ENCODE measurements at regions not wholly inside any gene's neighbourhood (a gene's known extent, or its start where the extent isn't known, plus 50 kb on each side); places are given as distances from the start of the nearest gene placed in this dataset.

DNA sequence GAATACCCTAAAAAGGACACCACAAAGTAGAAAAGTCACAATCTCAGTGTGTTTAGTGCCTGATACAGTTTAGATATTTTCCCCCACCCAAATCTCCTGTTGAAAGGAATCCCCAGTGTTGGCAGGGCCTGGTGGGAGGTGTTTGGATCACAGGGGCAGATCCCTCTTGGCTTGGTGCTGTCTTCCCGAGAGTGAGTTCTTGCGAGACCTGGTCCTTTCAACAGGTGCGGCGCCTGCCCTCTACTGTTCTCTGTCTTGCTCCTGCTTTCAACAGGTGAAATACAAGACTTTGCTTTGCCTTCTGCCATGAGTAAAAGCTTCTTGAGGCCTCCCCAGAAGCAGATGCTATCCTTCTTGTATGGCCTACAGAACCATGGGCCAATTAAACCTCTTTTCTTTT, 534.3 kb upstream of the NRSN1 start:
- no peak for TF ChIP-seq EZH2phosphoT487 (IDR thresholded peaks at IDR 0.05; ENCODE audit: borderline replicate concordance)
- TF ChIP-seq, protein P1, sequence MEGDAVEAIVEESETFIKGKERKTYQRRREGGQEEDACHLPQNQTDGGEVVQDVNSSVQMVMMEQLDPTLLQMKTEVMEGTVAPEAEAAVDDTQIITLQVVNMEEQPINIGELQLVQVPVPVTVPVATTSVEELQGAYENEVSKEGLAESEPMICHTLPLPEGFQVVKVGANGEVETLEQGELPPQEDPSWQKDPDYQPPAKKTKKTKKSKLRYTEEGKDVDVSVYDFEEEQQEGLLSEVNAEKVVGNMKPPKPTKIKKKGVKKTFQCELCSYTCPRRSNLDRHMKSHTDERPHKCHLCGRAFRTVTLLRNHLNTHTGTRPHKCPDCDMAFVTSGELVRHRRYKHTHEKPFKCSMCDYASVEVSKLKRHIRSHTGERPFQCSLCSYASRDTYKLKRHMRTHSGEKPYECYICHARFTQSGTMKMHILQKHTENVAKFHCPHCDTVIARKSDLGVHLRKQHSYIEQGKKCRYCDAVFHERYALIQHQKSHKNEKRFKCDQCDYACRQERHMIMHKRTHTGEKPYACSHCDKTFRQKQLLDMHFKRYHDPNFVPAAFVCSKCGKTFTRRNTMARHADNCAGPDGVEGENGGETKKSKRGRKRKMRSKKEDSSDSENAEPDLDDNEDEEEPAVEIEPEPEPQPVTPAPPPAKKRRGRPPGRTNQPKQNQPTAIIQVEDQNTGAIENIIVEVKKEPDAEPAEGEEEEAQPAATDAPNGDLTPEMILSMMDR (conservative IDR thresholded peaks at IDR 0.05; ENCODE audit: low read length), result no peak

All from Loucy (cell line).